ENCODE measurements at regions not wholly inside any gene's neighbourhood (a gene's known extent, or its start where the extent isn't known, plus 50 kb on each side); places are given as distances from the start of the nearest gene placed in this dataset.
"Not testable (repeated sequence)": the region's sequence is repeated elsewhere in the genome, so short reads cannot be mapped to it uniquely, and the experiment has no call there.

DNA sequence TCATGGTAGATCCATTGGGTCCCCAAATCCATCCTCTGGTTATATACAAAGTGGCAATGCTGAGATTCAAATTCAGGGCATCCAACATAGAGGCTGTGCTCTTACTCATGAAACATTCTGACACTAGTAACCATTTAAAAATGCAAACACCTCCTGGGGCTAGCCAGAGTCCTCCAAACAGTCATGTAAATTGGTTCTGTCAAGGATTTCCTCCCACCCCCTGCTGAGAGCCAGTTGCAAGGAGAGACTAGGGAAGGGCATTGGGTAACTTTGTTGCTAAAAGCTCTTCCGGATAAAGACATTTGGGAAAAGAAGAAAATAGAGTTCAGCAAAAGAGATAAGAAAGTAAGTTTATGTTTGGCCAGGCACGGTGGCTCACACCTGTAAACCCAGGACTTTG, 58.3 kb downstream of the ART5 start:
- DNase-seq (ENCODE audit: low spot score): not testable (repeated sequence)

GRCh38 chr11:3581389-3581725, 60.4 kb downstream of the ART5 start:
- DNase-seq (ENCODE audit: low spot score): not testable (repeated sequence)

DNA sequence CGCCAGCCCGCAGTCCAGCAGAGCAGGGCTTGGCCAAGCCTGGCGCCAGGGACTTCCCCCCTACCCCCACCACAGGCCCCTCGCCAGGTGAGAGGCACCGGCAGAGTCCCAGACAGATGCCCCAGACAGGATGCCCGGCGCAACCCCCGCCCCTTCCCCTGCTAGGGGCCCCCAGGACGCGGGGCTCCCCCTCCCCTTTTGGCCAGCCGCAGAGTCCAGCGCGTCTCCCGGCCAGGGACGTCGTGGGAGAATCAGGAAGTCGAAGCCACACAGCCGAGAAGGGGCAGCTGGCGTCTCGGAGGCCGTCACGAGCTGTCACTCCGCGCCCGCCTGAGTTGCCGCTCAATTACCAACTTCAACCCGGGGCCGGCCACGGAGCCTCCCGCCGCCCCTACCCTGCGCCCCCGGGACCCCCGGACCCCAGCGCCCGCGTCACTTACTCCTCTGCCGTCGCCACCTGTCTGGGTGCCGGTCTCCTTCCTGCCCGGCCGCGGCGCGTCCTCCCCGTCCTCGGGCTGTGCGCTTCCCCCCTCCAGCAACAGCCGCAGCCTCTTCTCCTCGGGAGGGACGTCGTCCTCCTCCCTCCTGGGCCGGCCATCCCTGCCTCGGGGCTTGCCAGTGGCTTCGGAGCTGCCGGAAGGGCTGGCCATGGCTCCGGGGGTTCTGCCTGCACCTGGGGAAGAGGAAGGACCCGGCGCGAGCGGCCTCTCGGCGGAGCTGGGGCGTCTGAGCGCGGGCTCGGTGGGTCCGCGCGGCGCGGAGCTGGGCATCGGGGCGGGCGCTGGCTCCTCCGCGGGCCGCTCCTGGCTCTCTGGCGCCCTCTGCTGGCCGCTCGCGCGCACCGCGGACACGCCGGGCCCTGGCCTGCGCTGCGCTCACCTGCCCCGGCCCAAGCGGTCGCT, 61.1 kb downstream of the ART5 start:
- peak; percentile 28 for DNase-seq (ENCODE audit: low spot score)

GRCh38 chr11:3579600-3580459, 62.0 kb downstream of the ART5 start:
- DNase-seq (ENCODE audit: low spot score): not testable (repeated sequence)

- not testable (repeated sequence) for DNase-seq (ENCODE audit: low spot score)
Observed at GRCh38 chr11:3576066-3576604, 65.7 kb downstream of the ART5 start.

DNA sequence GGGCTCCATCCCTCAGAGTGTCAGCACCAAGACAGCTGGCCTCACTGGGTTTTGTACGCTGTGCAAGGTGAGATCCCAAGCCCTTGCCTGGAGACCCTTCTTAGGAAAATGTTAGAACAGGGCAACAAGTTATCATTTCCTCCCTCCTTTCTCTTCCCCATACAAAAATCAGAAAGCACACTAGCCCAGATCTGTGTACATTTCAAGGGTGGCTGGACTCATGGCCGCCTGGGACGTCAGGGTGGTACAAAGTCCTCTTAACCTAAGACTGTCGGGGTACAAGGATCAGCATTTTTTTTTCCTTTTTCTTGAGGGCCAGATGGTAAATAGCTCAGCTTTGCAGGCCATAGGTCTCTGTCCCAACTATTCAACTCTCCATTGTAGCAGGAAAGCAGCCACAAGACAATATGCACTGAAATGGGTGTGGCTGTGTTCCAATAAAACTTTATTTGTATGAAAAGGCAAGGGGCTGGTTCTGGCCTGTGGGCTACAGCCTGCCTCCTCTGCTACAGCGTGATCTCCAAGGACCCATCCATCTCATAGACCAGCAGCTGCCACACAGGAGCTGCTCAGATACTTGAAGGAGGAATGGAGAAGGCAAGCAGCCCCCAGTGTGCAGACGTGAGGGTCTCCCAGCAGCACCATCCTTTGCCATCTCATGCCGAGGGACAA, 68.7 kb downstream of the ART5 start:
- DNase-seq (ENCODE audit: low spot score): not testable (repeated sequence)

DNA sequence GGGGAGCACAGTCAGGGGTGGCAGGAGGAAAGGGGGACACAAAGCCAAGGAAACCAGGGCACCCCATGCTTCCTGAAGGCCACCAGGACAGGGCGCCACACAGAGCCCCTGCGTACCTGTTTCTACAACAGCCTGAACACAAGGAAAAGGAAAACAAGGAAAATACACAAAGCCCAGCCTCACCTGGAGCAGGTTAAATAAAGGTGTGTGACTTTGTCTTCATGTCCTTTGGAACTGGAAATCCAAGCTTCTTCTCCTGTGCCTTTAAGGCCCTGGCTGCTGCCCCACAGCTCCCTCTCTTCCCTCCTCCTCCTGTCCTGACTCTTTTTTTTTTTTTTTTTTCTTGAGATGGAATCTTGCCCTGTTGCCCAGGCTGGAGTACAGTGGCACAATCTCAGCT, 70.0 kb downstream of the ART5 start:
- not testable (repeated sequence) for DNase-seq (ENCODE audit: low spot score)

DNA sequence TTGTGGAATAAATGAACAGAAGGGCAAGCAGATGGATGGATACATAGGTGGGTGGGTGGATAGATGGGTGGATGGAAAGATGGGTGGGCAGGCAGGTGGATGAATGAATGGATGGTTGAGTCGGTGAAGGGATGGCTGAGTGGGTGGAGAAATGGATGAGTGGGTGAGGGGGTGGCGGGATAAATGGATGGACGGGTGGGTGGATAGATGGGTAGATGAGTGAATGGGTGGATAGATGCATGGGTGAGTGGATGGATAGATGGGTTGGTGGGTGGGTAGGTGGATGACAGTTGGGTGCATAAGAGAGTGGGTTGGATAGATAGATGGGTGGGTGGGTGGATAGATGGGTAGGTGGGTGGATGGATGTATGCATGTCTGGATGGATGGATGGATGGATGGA, 76.0 kb downstream of the ART5 start:
- not testable (repeated sequence) for DNase-seq (ENCODE audit: low spot score)

DNA sequence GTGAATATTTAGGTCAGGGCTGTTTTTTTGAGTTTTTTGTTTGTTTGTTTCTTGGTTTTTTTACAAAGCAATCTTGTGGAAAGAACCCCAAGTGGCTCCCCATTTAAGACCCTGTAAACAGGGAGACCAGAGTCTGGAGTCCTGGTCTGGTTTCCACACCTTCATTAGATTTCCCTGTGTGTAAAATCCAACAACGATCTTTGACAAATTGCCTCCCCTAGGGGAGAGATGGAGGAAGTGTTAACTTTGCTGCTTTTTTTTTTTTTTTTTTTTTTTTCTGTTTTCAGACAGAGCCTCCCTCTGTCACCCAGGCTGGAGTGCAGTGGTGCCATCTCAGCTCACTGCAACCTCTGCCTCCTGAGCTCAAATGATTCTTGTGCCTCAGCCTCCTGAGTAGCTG, 77.4 kb downstream of the ART5 start:
- peak; percentile 8 for DNase-seq (ENCODE audit: low spot score)

GRCh38 chr11:3554621-3555020, 87.2 kb downstream of the ART5 start:
- DNase-seq (ENCODE audit: low spot score): peak; percentile 58

DNA sequence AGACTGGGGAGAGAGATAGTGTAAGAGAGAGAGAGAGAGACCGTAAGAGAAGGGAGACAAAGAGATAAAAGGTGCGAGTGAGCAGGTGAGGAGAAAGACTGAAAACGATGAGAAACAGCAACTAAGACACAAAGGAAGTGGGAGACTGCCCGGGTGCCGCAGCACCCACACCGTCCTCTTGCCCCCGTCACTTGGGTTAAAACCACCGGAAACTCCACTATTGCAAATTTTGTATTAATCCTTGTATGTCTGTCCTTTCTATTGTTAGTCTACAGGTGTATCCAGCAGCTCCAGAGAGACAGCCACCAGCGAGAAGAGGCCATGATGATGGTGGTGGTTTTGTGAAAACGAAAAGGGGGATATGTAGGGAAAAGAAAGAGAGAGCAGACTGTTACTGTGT, 96.8 kb downstream of the ART5 start:
- DNase-seq (ENCODE audit: low spot score): not testable (repeated sequence)

- DNase-seq (ENCODE audit: low spot score): not testable (repeated sequence)
Observed at GRCh38 chr11:3538220-3538619, 103.6 kb downstream of the ART5 start.

- DNase-seq (ENCODE audit: low spot score): not testable (repeated sequence)
Observed at GRCh38 chr11:3537254-3537653, 104.5 kb downstream of the ART5 start.

DNA sequence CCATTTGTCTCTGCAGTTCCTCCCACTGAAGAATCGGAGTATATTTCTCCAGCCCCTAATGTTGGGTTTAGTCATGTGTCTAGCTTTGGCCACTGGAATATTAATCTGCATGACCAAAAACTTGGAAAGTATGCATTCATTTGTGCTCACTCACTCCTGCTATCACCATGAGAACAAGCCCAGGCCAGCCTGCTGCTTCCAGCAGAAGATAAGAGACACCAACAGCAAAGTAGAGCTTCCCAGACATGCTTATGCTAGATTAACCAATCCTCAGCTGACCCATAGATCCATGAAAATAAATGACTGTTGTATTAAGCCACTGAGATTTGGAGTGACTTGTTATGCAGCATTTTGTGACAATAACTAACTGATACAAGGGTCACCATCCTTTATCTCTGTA, 108.8 kb downstream of the ART5 start:
- not testable (repeated sequence) for DNase-seq (ENCODE audit: low spot score)

DNA sequence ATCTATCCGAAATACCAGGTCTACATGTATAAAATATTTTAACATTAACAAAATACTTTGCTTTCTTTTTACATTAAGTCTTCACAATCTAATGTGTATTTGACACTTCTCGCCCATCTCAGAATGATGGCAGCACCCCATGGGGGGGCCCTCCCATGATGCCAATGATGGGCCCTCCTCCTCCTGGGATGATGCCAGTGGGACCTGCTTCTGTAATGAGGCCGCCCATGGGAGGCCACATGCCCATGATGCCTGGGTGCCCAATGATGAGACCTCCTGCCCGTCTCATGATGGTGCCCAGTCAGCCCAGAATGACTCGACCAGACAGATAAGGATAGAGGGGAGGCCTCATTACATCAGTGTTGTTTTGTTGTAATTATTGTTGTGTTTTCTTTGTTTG, 110.5 kb downstream of the ART5 start:
- DNase-seq (ENCODE audit: low spot score): not testable (repeated sequence)

GRCh38 chr11:3523567-3523966, 118.2 kb downstream of the ART5 start:
- not testable (repeated sequence) for DNase-seq (ENCODE audit: low spot score)

GRCh38 chr11:3520905-3521304, 120.9 kb downstream of the ART5 start:
- DNase-seq (ENCODE audit: low spot score): not testable (repeated sequence)

DNA sequence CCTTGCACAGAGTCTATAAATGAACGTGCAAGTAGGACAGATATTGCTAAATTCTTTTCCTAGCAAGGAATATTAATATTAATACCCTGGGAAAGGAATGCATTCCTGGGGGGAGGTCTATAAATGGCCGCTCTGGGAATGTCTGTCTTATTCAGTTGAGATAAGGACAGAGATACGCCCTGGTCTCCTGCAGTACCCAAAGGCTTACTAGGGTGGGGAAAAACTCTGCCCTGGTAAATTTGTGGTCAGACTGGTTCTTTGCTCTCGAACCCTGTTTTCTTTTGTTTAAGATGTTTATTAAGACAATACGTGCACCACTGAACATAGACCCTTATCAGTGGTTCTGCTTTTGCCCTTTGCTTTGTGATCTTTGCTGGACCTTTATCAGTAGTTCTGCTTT, 122.0 kb downstream of the ART5 start:
- not testable (repeated sequence) for DNase-seq (ENCODE audit: low spot score)

DNA sequence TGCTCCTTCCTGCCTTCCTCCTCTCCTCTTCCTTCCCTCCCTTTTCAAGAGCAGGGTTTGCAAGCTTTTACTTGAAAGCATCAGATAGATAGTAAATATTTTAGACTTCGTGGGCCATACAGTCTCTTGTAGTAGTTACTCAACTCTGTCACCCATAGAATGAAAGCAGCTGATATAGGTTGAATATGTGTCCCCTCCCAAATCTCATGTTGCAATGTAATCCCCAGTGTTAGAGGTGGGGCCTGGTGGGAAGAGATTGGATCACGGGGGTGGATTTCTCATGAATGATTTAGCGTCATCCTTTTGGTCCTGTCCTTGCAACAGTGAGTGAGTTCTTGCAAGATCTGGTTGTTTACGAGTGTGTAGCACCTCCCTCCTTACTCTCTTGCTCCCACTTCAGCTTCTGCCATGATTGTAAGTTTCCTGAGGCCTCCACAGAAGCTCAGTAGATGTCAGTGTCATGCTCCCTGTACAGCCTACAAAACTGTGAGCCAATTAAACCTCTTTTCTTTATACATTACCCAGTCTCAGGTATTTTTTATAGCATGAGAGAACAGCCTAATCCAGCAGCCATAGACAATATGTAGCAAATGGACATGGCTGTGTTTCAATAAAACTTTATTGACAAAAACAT, 124.7 kb downstream of the ART5 start:
- DNase-seq (ENCODE audit: low spot score): not testable (repeated sequence)

- not testable (repeated sequence) for DNase-seq (ENCODE audit: low spot score)
Observed at GRCh38 chr11:3516345-3516933, 125.4 kb downstream of the ART5 start.
